ENCODE measurements at regions not wholly inside any gene's neighbourhood (a gene's known extent, or its start where the extent isn't known, plus 50 kb on each side); places are given as distances from the start of the nearest gene placed in this dataset.
A peak's percentile ranks its signal among the peaks of the same experiment; 100 is the strongest.

- peak; percentile 48 for DNase-seq
- in situ Hi-C loops (cut with MboI; ENCODE audit: low pct_unique_long_range_greater_than_20kb, low sequenced_read_pairs), result no loop called here
Measured at GRCh38 chr2:120669121-120669952, 66.3 kb upstream of the GLI2 start.

DNA sequence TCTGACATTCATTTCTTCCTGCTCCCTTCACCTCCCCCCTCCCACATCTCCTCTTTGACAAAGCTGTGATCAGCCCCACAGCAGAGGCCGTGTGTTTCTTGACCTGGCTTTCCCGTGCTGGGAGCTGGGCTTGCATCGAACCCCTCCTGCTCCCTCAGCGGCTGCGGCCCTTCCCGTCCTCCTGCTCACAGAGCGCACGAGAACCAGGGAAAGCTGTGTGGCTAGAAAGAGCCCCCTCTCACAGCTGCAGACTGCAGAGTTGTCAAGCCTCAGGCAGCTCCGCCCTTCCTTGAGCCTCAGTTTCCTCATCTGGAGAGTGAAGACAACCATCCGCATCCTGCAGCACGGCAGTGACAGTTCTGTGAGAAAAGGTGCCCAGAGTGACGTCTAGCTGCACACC is 65.7 kb upstream of the GLI2 start:
- DNase-seq, result no peak
- in situ Hi-C loops (cut with MboI; ENCODE audit: low pct_unique_long_range_greater_than_20kb, low sequenced_read_pairs), result no loop called here

DNA sequence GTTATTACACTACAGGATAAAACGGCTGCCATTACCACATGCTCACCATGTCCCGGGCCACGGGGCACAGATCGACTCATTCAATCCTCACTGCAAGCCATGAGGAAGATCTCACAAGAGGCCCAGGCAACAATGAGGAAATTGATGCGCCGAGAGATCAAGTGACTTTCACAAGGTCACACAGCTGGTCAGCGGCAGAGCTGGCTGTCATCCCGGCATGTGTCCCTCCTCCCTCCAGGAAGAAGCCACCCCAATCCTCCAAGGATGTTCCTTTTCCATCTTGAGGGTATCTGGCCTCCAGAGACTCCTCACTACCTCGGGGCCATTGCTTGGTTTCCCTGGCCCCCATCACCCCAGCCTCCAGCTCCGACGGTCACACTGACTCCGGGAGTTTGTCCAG is 65.3 kb upstream of the GLI2 start:
- DNase-seq, result no peak
- in situ Hi-C loops (cut with MboI; ENCODE audit: low pct_unique_long_range_greater_than_20kb, low sequenced_read_pairs), result no loop called here

DNA sequence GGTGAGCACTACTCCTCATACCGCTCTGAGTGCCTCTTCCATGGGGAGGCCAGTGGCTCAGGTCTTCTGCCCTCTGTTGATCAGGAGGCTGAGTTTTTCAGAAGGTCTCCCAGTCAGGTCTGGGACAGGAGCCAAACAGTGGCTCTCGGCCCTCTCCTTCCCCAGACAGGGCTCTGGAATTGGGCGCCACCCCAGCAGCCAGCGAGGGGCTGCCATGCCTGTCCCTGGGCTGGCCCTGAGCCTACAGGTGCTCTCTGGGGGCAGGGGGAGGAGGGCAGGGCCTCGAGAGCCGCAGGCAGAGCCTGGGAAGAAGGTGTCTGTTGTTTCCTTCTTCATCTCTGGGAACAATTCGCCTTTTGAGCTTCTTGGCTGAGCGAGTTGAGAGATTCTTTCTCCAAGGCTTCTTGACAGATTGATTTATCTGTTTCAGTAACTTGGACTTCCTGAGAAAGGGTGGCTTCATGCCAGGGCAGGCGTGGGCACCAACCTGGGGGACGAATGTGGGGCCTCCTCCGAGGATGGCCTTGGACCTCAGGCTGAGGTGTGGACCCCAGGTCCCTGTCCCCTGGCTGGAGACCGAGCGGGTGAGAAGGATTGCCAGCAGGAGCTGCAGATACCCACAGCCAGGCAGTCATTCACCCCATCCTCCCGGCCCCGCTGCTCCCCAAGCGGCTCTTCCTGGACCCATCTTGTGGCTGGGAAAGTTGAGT is 64.7 kb upstream of the GLI2 start:
- in situ Hi-C loops (cut with MboI; ENCODE audit: low pct_unique_long_range_greater_than_20kb, low sequenced_read_pairs), result no loop called here
- no peak for DNase-seq

DNA sequence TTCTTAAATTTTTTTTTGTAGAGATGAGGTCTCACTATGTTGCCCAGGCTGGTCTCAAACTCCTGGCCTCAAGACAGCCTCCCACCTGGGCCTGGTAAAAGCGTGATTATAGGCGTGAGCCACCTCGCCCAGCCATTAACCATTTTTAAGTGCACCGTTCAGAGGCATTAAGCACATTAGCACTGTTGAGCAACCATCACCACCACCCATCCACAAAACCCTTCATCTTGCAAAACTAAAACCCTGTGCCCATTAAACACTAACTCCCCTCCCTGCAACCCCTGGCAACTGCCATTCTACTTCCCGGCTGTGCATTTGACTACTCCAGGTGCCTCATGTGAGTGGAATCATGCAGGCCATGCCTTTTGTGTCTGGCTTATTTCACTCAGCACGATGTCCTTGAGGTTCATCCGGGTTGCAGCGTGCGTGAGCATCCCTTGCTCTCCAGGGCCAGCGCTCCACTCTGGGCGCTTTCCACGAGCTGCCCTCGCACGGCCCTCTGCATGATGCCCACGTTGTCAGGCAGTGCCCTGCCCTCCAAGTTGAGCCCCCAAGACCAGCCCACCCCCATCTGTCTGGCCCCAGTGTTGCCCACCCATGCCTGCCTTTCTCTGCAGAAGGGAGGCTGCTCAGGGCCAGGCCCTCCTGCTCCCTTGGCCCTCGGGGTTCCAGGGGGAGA is 63.0 kb upstream of the GLI2 start:
- DNase-seq, result no peak
- in situ Hi-C loops (cut with MboI; ENCODE audit: low pct_unique_long_range_greater_than_20kb, low sequenced_read_pairs), result no loop called here

DNA sequence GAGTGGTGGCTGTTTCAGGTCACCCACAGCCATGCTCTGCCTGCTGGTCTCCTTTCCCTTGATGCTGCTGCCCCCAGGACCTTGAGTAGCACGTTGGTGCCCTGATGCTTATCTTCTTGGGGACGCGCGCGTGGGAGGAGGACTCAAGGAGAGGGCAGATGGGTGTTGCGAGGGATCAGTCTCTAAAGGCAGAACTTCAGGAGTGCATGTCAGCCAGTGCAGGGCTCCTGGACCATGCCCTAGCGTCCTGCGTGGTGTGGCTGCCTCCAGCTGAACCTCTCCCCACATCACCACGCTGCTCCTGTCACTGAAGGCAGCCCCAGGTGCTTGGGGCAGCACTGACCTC is 62.5 kb upstream of the GLI2 start:
- DNase-seq, result no peak
- in situ Hi-C loops (cut with MboI; ENCODE audit: low pct_unique_long_range_greater_than_20kb, low sequenced_read_pairs), result no loop called here

DNA sequence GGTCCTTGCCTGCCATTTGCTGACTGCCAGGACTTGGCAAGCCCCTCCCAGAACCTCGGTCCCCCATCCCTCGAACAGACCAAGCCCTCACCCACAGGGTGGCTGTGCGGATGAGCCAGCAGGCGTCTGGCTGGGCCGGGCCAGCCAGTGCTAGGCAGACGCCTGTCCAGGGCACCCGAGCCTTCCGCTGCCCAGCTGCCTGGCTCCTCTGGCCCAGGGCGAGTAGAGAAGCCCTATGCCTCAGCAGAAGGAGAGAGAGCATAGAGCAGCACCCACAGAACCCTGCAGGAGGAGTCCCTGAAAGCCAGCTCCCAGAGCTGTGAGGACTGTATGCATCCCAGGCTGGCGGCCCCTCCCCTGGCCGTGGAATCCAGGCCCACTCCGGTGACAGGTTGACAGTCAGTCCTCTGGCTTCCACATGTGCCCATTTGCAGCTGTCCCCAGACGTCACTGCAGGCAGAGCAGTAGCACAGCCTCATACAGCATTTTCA is 62.1 kb upstream of the GLI2 start:
- in situ Hi-C loops (cut with MboI; ENCODE audit: low pct_unique_long_range_greater_than_20kb, low sequenced_read_pairs), result no loop called here
- no peak for DNase-seq

GRCh38 chr2:120674246-120675170 is 61.2 kb upstream of the GLI2 start:
- in situ Hi-C loops (cut with MboI; ENCODE audit: low pct_unique_long_range_greater_than_20kb, low sequenced_read_pairs), result loop anchor here (25.0 kb wide), 1 partner anchor 663 kb away; no protein-coding TSS in a partner anchor

GRCh38 chr2:120675460-120676130 is 60.1 kb upstream of the GLI2 start:
- in situ Hi-C loops (cut with MboI; ENCODE audit: low pct_unique_long_range_greater_than_20kb, low sequenced_read_pairs), result loop anchor here (25.0 kb wide), 1 partner anchor 662 kb away; no protein-coding TSS in a partner anchor
- DNase-seq, result peak; percentile 61

More at GRCh38 chr2:120674246-120675170, 61.2 kb upstream of the GLI2 start:
- no peak for DNase-seq

DNA sequence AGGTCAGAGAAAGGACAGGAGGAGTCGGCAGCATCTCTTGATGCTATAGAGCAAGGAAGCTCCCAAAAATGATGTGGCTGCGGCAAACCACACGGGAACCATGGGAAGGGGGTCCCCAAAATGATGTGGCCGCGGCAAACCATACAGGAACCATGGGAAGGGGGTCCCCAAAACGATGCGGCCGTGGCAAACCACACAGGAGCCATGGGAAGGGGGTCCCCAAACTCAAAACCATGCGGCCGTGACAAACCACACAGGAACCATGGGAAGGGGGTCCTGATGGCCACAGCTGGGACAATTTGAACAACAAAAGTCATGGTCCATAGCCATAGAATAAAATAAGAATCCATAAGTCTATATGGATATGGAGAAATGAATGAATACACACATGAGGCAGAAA is 58.4 kb upstream of the GLI2 start:
- DNase-seq, result no peak
- in situ Hi-C loops (cut with MboI; ENCODE audit: low pct_unique_long_range_greater_than_20kb, low sequenced_read_pairs), result loop anchor here (25.0 kb wide), 1 partner anchor 660 kb away; no protein-coding TSS in a partner anchor

DNA sequence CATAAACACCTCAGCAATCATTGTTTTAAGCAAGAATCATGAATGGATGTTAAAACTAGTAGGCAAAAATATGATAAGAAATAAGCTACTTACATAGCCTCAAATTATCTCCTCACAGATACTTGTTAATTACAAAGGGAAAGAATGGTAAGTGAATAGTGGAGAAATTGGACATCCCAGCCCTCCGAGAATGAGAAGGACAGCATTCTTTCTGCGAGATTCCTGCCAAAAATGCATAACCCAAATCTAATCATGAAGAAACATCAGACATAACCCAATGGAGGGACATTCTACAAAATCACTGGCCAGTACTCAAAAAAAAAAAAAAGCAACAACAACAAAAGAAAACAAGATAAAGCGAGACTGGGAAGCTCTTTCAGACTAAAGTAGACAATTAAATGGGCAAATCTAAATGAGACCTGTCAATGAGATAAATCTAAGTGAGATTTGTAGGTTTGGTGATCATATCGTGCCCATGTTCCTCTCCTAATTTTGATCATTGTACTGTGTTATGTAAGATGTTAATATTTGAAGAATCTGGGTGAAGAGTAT is 57.9 kb upstream of the GLI2 start:
- in situ Hi-C loops (cut with MboI; ENCODE audit: low pct_unique_long_range_greater_than_20kb, low sequenced_read_pairs), result loop anchor here (25.0 kb wide), 1 partner anchor 660 kb away; no protein-coding TSS in a partner anchor

DNA sequence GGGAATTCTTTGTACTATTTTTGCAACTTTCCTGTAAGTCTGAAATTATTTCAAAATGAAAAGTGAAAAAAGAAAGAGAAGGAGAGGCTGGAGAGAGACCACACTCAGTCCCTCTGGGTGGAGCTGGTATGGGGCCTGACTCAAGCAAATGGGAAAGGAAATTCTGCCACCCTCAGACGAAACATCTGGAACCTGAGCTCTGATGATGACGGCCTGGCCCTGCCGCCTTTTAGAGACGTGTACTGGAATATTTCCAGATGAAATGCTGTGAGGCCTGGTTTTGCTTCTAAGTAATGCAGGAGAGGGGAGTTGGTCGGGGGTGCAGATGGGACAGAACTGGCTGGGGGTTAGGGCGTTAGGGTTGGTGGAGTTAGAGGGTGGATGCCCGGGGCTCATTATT is 57.4 kb upstream of the GLI2 start:
- no peak for DNase-seq
- in situ Hi-C loops (cut with MboI; ENCODE audit: low pct_unique_long_range_greater_than_20kb, low sequenced_read_pairs), result loop anchor here (25.0 kb wide), 1 partner anchor 659 kb away; no protein-coding TSS in a partner anchor

More for the DNA sequence above, 57.9 kb upstream of the GLI2 start:
- no peak for DNase-seq

DNA sequence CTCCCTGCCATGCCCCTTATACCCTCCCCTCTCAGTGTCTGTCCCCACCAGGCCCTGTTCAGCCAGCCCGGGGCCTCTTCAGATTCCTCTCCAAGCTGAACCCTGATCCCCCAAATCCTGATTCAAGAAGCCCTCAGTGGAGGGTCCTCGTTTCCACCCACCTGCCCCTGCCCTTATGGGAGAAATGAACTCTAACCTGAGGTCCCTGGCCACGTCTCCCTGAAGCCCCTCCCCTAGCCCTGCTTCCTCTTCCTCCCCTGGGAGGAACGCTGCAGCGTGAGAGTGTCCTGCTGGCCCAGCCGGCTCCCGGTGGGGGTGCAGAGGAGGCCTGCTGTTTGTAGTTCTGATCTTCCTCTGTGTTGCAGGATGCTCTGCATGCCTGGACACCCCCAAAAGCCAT is 56.7 kb upstream of the GLI2 start:
- in situ Hi-C loops (cut with MboI; ENCODE audit: low pct_unique_long_range_greater_than_20kb, low sequenced_read_pairs), result loop anchor here (25.0 kb wide), 1 partner anchor 658 kb away; no protein-coding TSS in a partner anchor
- DNase-seq, result no peak

DNA sequence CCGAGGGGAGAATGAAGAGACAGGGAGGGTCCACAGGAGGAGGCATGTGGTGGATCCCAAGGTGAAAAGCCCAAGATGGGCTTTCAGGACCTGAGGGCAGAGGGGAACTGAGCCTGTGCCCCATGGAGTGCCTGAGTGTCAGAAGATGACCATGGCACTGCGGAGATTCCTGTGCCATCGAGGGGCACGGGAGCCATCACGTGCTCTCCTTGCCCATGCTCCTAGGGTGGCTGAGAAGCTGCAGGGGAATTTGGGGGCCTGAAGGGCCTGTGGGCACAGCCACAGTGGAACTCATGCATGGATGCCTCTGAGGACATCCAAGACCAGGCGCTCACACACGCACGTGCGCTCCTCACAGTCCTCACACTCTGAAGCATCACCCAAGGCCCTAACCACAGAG is 56.1 kb upstream of the GLI2 start:
- no peak for DNase-seq
- in situ Hi-C loops (cut with MboI; ENCODE audit: low pct_unique_long_range_greater_than_20kb, low sequenced_read_pairs), result loop anchor here (25.0 kb wide), 1 partner anchor 658 kb away; no protein-coding TSS in a partner anchor

DNA sequence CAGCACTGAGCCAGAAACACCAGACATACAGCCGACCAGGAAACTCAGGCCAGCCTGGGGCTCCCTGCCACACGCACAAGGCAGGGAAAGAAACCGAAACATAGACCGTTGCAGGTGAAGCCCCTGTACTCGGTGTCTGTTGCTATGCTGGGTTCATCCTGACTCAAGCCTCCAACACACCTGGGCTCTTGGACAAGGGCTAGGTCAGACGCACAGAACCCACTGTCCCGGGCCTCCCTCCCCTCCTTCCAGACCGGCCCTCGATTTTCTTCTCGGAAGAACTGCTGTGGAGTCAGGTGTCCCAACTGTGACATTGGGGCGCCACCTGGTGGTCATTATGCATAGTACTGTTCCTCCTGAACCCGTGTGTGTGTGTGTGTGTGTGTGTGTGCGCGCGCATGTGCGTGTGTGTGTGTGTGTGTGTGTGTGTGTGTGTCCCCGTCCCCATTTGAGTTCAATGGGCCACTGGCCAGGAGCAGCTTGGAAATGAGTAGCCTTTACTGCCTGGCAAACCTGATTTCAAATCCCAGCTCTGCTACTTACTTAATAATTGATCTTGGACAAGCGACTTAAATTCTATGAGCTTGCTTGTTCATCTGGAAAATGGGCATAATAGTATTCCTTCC is 55.4 kb upstream of the GLI2 start:
- in situ Hi-C loops (cut with MboI; ENCODE audit: low pct_unique_long_range_greater_than_20kb, low sequenced_read_pairs), result loop anchor here (25.0 kb wide), 1 partner anchor 657 kb away; no protein-coding TSS in a partner anchor
- peak; percentile 80 for DNase-seq

DNA sequence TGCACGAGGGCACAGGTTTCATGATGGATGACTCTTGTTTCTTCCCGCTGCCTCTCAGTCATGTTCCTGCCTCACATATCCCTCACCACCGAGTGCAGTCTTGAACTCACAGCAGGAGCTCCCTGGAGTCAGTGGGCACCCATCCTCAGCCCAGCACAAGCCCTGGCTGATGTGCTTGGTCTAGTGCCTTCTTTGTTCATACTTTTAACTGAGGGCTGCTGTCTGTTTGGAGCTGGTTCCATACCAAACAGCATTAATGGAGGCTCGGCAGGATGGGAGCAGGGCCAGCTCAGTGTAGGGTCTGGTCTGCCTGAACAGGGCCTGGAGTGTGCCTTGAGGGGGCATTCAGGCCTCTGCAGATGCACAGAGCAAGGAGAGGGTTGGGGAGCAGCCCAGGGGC is 54.5 kb upstream of the GLI2 start:
- DNase-seq, result no peak
- in situ Hi-C loops (cut with MboI; ENCODE audit: low pct_unique_long_range_greater_than_20kb, low sequenced_read_pairs), result loop anchor here (25.0 kb wide), 1 partner anchor 656 kb away; no protein-coding TSS in a partner anchor

DNA sequence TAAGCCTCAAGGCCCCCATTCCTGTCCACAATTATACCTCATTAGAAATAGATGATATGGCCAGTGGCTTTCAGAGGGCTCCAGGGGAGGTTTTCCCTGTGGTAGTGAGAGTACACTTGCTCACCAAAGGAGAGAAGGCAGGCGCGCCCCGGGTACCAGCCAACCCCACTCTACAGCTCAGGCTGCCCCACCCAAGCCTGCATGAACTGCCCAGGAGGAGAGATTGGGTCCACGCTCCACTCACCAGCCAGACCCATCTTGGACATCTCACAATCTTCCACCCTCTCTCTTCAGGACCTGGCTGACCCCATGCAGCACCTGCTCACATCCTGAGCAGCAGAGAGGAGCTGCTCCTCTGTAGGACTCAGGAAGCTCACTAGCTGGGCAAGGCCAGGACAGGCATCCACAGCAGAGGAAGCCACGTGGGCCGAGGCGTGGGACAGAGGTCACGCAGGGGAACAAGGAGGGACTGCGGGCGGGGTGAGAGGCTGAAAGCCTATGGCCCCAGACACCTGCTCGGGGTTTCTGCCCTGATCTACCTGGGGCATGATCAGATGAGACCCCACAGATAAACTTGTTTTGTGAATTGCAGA is 53.9 kb upstream of the GLI2 start:
- DNase-seq, result no peak
- in situ Hi-C loops (cut with MboI; ENCODE audit: low pct_unique_long_range_greater_than_20kb, low sequenced_read_pairs), result loop anchor here (25.0 kb wide), 1 partner anchor 656 kb away; no protein-coding TSS in a partner anchor
